NCI-H345 treated with DMSO at 0.1 percent for 48 hours (cell line): ENCODE measurements at regions not wholly inside any gene's neighbourhood (a gene's known extent, or its start where the extent isn't known, plus 50 kb on each side); places are given as distances from the start of the nearest gene placed in this dataset.

Source experiments
- DNase-seq: peaks from one replicate; lab custom pipeline; 2025; ENCODE audit not compliant: unreplicated experiment; lab: John Stamatoyannopoulos, UW

- no peak for DNase-seq
Observed at GRCh38 chr2:225097035-225097434, 54.8 kb upstream of the DOCK10 start.
